Astrocyte (in vitro differentiated cells and primary cell): ENCODE measurements at regions not wholly inside any gene's neighbourhood (a gene's known extent, or its start where the extent isn't known, plus 50 kb on each side); places are given as distances from the start of the nearest gene placed in this dataset.

Experiments used
- CTCF ChIP-seq: IDR thresholded peaks from 2 replicates; pipeline ENCODE4 v1.5.1; 2011; ENCODE audit warnings: low read depth, mild to moderate bottlenecking, inconsistent platforms, low read length, moderate library complexity; ENCODE audit not compliant: insufficient read depth
- EZH2 ChIP-seq: IDR thresholded peaks from 2 replicates; pipeline ENCODE4 v1.6.1; 2012; ENCODE audit warnings: mild to moderate bottlenecking, low read length, inconsistent platforms; ENCODE audit not compliant: insufficient read depth

DNA sequence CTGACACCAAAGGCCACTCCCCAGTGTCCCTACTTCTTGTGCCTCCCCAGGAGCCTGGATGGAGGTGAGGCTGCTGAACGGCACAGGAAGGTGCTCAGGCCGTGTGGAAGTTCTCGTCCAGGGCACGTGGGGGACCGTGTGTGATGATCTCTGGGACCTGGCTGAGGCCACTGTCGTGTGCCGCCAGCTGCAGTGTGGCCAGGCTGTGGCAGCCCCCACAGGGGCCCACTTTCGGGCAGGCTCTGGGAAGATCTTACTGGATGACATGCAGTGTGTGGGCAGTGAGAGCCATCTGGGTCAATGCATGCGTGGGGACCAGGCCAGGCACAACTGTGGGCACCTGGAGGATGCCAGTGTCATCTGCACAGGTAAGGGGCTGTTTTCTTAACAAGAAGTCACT, 57.0 kb upstream of the C10orf120 start:
- TF ChIP-seq EZH2: no peak
- TF ChIP-seq CTCF: no peak
